Ovary (tissue), 7 donors: ENCODE measurements at regions not wholly inside any gene's neighbourhood (a gene's known extent, or its start where the extent isn't known, plus 50 kb on each side); places are given as distances from the start of the nearest gene placed in this dataset.

Experiments used
- DNase-seq, 5 donors: peaks; one replicate each; pipeline ENCODE4 v3.0.0-alpha.2; 2019 to 2020
- H3K27ac ChIP-seq, 2 donors: fragments of 200-600 bp; one replicate each; pipeline versions ENCODE4 v1.5.1 to v1.8.0; 2019 to 2022
- H3K27me3 ChIP-seq: fragments of 200-600 bp; one replicate; pipeline ENCODE4 v1.8.0; 2022
- H3K36me3 ChIP-seq: fragments of 200-600 bp; sonication (generic); one replicate; pipeline ENCODE4 v1.5.1; 2019
- H3K4me1 ChIP-seq: one replicate; pipeline ENCODE4 v1.8.1; 2013; ENCODE audit warnings: mild to moderate bottlenecking, moderate library complexity; ENCODE audit not compliant: insufficient read depth
- H3K4me3 ChIP-seq: fragments of 200-600 bp; sonication (generic); one replicate; pipeline ENCODE4 v1.5.1; 2017
- H3K9me3 ChIP-seq, 2 donors: fragments of 200-600 bp in 1 of 2; sonication (generic) in 1 of 2; one replicate each; pipeline versions ENCODE4 v1.5.1 to v1.8.1; 2013 to 2019; ENCODE audit warnings: mild to moderate bottlenecking in 1 of 2, moderate library complexity in 1 of 2
- CTCF ChIP-seq, 3 donors: fragments of 450-650 bp in 2 of 3; fragments of 200-600 bp in 1 of 3; IDR thresholded peaks; one replicate each; pipeline versions ENCODE4 v1.5.1 to v1.8.0; 2016 to 2022; ENCODE audit warnings: antibody characterized with exemption in 3 of 3, mild to moderate bottlenecking in 1 of 3
- EP300 ChIP-seq: sonication (generic); formaldehyde crosslinking; IDR thresholded peaks from one replicate; pipeline ENCODE4 v1.6.1; 2017; ENCODE audit warnings: antibody characterized with exemption
- POLR2A ChIP-seq: fragments of 450-650 bp; IDR thresholded peaks from one replicate; pipeline ENCODE4 v1.6.1; 2017; ENCODE audit warnings: antibody characterized with exemption, mild to moderate bottlenecking, moderate library complexity
- WGBS, 3 donors: extraction: QIAGEN DNeasy Blood & Tissue Kit in 1 of 3; methylation state at CpG; one replicate each; pipeline versions ENCODE4 v1.1.5 to v1.1.7; 2013 to 2017; 5-methylcytosine and 5-hydroxymethylcytosine counted together
- intact Hi-C, 4 donors: fragments of 100-400 bp; cut with DNase I; formaldehyde crosslinking; loops; one replicate each; pipeline versions ENCODE4 v1.11.0 to v1.15.1; 2022 to 2023
- donor health status: DM: no; HTN: no; CAD: no; lungs with moderate emphysema.
- donor health status: DM: no; HTN: no; CAD: no.
- donor health status: Bipolar disorder and iron deficiency.
- donor health status: DM: no; HTN: no; CAD: no.
- donor health status: DM: yes; HTN: yes; CAD: no.

- H3K36me3 ChIP-seq, result no peaks in the 10 kb centered on the region
- intact Hi-C loops, result no loop called here
These were observed 542.7 kb upstream of the PSMD7 start for GRCh38 chr16:73753931-73754330.

GRCh38 chr16:73750639-73751038 is 546.0 kb upstream of the PSMD7 start:
- H3K27me3 ChIP-seq, result no peaks in the 10 kb centered on the region
- intact Hi-C loops, result no loop called here
- no peaks in the 10 kb centered on the region for H3K4me1 ChIP-seq
- WGBS, 3 donors, result 45 to 50% (median 46%) methylated on average over 3 of the region's 3 CpGs
- no peak overlapping the region for H3K27ac ChIP-seq
- DNase-seq, result no peak
- TF ChIP-seq POLR2A (no peak), EP300 (no peak), CTCF (IDR thresholded peaks at IDR 0.05) (no peak)
- H3K4me3 ChIP-seq, result no peak overlapping the region
- H3K36me3 ChIP-seq, result no peaks in the 10 kb centered on the region
- H3K9me3 ChIP-seq, result no peaks in the 10 kb centered on the region

More at GRCh38 chr16:73753931-73754330, 542.7 kb upstream of the PSMD7 start:
- WGBS, 3 donors, result 54 to 77% (median 61%) methylated on average over 3 of the region's 3 CpGs
- no peaks in the 10 kb centered on the region for H3K27me3 ChIP-seq
- H3K4me3 ChIP-seq, result no peak overlapping the region
- DNase-seq, result no peak
- no peaks in the 10 kb centered on the region for H3K4me1 ChIP-seq
- TF ChIP-seq EP300, result no peak
- TF ChIP-seq CTCF (IDR thresholded peaks at IDR 0.05), result no peak
- TF ChIP-seq POLR2A, result no peak
- no peaks in the 10 kb centered on the region for H3K9me3 ChIP-seq
- no peak overlapping the region for H3K27ac ChIP-seq

- intact Hi-C loops, result no loop called here
- Histone ChIP-seq H3K27ac (no peak overlapping the region), H3K4me1 (no peaks in the 10 kb centered on the region), H3K27me3 (no peaks in the 10 kb centered on the region), H3K4me3 (no peak overlapping the region), H3K9me3 (no peaks in the 10 kb centered on the region), H3K36me3 (no peaks in the 10 kb centered on the region)
- TF ChIP-seq EP300 (no peak), POLR2A (no peak), CTCF (IDR thresholded peaks at IDR 0.05) (no peak)
- no peak for DNase-seq
These were observed 549.3 kb upstream of the PSMD7 start for GRCh38 chr16:73747328-73747727.

- Histone ChIP-seq H3K4me1 (no peaks in the 10 kb centered on the region), H3K27ac (no peak overlapping the region), H3K4me3 (no peak overlapping the region), H3K27me3 (no peaks in the 10 kb centered on the region), H3K9me3 (no peaks in the 10 kb centered on the region), H3K36me3 (no peaks in the 10 kb centered on the region)
- TF ChIP-seq EP300, result no peak
- no peak for TF ChIP-seq POLR2A
- no peak for TF ChIP-seq CTCF (IDR thresholded peaks at IDR 0.05)
- intact Hi-C loops, result no loop called here
- no peak for DNase-seq
- 9 to 14% (median 13%) methylated on average over 2 of the region's 2 CpGs for WGBS, 3 donors
These were observed 550.1 kb upstream of the PSMD7 start for GRCh38 chr16:73746554-73746953.
